ENCODE measurements at regions not wholly inside any gene's neighbourhood (a gene's known extent, or its start where the extent isn't known, plus 50 kb on each side); places are given as distances from the start of the nearest gene placed in this dataset.

DNA sequence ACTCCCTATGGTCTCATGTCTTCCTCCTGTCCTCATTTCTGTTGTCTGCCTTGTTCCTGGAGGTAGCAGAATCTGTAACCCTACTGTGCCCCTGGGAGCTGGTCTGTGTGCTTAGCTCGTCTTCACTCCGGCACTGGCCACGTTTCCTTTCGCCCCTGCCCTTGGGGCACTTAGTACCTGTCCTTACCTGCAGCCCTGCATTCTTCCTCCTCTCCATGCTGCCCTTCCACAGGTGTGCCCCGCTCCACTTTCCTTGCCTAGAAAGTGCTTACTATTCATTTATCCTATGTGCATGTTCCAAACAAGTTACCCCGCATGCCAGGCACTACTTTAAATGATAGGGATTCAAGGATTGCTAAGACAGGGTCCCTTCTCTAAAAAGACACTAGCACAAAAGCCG lies 199.9 kb upstream of the ZMIZ1 start:
- DNase-seq = no peak

- DNase-seq = no peak
These were observed 199.0 kb upstream of the ZMIZ1 start for GRCh38 chr10:78869508-78870454.

GRCh38 chr10:78870458-78870857 lies 198.3 kb upstream of the ZMIZ1 start:
- DNase-seq = no peak

GRCh38 chr10:78871796-78872195 lies 197.0 kb upstream of the ZMIZ1 start:
- DNase-seq = no peak

GRCh38 chr10:78873413-78873812 lies 195.4 kb upstream of the ZMIZ1 start:
- no peak for DNase-seq

DNA sequence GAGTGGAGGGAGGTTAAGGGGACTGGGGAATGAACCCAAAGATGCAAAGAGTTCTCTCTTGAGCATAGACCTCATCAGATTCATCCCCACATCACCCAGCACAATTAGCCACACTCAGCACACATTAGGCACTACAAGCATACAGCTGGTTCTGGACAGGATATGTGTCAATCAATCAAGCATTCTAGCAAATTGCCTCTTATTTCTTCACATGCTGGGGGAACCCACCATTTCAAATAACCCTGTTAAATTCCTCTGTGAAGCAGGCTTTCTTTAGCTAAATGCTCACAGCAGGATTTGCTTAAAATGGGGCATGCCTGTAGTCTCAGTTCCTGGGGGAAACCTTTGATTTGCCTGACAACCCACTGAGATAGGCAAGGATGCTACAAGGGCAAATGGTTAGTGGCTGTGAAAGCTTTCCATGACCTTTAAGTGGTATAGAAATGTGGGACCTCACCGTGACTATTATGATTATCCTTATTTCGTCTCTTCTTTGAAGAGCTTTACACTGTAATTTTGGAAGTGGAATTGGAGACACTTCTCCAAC lies 193.4 kb upstream of the ZMIZ1 start:
- DNase-seq = no peak

DNA sequence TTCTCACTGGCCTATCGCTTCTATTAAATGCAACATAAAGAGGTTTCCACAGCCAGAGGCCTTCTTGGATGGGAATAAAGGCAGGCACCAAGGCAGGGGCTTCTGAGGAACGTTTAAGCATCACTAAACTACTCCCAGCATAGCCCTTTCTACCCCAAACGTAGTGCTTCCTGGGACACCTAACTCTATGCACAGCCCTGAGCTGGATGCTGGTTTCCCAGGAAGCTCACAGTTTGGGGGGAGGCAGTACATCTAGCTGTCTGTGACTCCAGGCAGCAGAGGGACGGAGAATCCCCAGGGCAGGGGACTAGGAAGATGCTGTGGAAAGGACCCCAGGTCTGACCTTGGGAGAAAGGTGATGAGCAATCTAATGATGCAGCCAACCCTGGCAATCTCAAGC lies 192.8 kb upstream of the ZMIZ1 start:
- DNase-seq = no peak

GRCh38 chr10:78876449-78876848 lies 192.3 kb upstream of the ZMIZ1 start:
- DNase-seq = no peak

- DNase-seq = no peak
These were observed 189.1 kb upstream of the ZMIZ1 start for GRCh38 chr10:78879621-78880020.

DNA sequence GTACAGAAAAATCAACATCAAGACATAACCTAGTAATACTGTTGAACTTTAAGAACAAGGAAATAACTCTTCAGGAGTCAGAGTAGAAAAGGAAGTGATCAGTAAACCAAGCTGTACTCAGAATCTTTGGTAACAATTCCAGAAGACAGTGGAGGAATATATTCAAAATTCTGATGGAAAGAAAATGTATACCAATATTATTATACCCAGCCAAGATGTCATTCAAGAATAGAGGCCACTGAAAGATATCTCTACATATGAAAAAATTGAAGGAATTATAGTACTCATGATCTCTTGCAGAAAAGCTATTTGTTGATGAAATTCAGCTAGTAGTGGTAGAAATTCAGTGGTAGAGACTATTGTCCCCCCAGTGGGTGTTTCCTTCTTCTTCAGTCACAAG lies 182.6 kb upstream of the ZMIZ1 start:
- DNase-seq = no peak

GRCh38 chr10:78889536-78890063 lies 179.2 kb upstream of the ZMIZ1 start:
- no peak for DNase-seq

- no peak for DNase-seq
These were observed 178.3 kb upstream of the ZMIZ1 start for GRCh38 chr10:78890506-78890905.

DNA sequence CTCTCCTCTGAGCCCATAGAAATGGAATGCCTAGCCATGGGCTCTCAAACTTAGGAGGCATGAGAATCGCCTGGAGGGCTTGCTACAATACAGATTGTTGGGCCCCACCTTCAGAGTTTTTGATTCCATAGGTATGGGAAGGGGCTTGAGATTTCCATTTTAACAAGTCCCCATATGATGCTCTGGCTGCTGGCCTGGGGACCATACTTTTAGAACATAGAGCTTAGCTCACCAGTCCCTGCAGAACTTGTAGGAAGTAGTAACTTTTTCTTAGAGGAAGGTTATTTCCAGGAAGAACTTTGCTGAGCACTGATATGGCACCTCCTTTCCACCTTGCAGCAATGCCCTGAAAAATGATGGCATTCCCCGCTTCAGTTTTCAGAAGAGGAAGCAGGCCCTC lies 177.0 kb upstream of the ZMIZ1 start:
- DNase-seq = no peak

- no peak for DNase-seq
These were observed 176.2 kb upstream of the ZMIZ1 start for GRCh38 chr10:78892338-78893176.

DNA sequence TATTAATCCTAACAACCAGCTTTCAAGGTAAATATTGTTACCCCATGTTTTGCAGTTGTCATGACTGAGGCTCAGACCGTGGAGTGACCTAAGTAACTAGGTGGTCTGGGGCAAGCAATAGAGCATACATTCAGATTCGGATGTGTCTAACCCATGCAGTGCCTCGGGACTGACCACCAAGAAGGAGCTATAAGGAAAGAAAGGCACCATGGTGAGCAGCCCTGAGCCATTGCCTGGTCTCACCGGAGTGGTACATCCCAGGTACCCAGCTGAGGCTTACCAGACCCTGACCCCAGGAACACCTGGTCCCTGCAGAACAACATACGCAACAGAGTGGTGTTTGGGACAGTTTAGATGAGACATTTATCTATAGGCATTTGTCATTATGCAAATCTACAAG lies 175.5 kb upstream of the ZMIZ1 start:
- no peak for DNase-seq

- no peak for DNase-seq
These were observed 174.5 kb upstream of the ZMIZ1 start for GRCh38 chr10:78894089-78894840.

DNA sequence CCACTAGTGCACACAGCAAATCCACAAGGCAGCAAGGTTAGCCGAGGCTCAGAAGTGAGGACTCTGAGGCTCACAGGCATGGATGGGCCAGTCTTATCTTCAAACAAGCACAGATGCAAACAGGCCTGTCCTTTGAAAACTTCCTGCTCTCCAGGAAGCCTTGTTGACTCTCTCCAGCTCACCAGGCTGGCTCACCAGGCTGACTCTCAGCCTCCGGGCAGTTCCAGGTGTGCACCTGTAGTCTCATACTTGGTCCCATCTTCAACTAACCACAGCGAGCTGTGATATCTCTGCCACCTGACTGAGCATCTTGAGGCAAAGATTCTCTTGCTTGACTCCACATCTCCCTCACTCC lies 173.9 kb upstream of the ZMIZ1 start:
- no peak for DNase-seq

- DNase-seq = no peak
These were observed 173.3 kb upstream of the ZMIZ1 start for GRCh38 chr10:78895469-78895868.

DNA sequence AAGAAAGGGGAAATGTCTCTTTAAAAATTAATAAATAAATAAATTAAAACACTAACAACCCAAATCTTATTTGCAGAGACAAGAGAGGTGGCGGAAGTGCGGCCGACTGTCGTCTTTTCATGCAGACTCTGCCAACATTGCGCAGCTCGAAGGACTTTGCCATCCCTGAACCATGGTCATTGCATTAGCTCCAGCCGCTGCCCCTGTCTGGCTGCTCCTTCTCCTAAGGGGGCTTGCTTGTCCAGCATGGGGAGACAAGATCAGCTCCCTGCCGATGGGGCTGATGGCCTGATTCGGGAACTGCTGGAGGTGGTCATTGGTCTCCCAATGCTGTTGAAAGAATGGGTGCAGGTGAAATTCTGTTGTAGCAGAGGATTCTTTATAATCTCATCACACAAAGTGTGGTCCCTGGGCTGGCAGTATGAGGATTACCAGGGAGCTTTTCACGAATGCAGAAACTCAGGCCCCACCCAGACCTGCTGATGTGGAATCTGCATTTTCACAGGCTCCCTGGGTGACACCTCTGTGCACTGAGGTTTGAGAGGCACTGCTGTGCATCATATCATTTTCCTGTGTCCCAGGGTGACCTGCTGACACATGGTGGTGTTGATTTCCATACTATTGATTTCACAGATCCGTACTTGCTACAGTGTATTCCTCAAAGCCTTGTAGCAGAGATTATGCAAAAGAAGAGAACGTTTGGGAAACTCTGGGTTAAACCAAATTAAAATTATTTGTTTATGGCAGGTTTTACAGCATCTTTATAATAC lies 172.4 kb upstream of the ZMIZ1 start:
- DNase-seq = no peak

DNA sequence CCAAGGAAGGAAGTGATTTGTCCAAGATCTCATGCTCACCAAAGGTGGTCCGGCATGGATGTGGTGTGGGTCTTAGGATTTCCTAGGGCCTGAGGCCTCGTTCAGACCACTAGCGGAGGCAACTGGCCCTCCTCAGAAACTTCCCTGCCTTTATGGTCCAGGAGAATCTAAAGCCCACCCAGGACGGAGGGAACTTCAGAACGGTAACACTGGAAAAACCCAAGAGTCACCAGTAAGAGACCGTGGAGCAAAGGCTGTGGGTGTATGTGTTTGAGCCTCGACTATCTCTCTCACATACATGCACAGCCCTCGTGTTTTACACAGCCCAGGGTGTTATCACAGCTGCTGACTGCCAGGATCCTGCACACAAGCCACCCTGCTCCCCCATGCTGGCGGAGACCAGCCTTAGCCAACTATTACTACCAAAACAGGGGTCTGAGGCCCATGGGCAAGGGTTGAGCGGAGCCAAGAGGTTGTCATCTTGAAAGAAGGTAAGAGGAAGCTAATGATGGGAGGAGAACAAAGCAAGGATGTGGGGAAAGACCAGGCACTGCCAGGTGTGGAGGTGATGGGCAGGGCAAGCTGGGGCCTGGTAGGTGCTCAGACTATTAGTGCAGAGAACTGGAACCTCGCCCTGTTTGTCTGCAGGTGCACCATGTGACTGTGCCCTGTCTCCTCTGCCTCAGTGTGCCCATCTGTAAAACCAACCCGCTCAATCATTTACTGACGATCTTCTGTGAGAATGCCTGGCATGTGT lies 170.2 kb upstream of the ZMIZ1 start:
- DNase-seq = no peak

DNA sequence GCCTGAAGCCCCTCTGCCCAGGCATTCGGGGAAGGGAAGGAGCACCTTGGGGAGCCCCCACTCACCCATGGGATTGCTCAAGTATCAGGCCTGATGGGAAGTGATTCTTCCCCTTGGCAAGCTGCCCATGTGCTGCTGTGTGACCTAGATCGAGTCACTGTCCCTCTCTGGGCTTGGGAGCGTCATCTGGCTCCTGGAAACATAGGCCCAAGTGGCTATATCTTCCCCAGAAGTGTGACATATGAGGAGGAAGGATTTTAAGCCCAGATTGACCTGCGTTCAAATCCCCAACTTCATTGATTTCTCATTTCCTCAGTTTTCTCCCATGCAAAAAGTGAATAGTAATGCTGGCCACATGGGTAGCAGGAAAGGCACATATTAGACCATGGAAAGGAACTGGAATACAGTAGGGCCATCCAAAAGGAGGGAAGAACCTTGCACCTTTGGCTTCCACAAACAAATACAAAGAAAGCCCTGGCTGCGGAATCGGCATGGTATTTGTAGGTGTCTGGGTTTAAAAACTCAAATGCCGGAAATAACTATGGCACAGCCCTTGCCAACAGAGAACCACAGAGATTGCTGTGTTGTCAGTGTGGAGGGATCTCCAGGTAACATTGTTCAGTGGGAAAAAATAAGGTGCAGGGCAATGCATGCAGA lies 169.5 kb upstream of the ZMIZ1 start:
- DNase-seq = no peak

Measured in CD4-positive, alpha-beta T cell treated with Interleukin-15 for 1 hour (primary cell).